ENCODE measurements at regions not wholly inside any gene's neighbourhood (a gene's known extent, or its start where the extent isn't known, plus 50 kb on each side); places are given as distances from the start of the nearest gene placed in this dataset.

DNA sequence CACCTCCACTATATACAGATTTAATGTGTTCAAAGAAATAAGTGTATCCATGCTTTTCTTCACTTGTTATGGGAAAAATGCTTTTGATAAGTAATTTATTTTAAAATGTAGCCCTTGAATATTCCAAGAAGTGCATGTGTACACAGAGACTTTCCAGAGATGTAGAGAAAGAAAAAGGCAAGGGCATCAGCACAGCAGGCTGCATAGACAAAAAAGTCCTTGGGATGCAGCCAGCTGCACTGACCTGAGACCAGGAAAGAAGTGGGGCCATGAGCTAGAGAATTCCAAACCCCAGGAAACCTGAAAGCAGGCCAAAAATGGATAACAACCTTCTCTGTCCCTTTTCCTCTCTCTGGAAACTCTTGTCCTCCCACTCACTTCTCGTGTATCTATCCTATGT lies 51.6 kb upstream of the PRDM8 start:
- Histone ChIP-seq H3K9me3 (no peaks in the 10 kb centered on the region), H3K4me3 (no peak overlapping the region), H3K36me3 (no peaks in the 10 kb centered on the region), H3K27me3 (no peaks in the 10 kb centered on the region), H3K4me1 (peaks cover 0 to 8% (median 0%) of the 10 kb centered on the region in 12 donors), H3K27ac (no peak overlapping the region)
- 76 to 85% (median 77%) methylated on average over 1 of the region's 1 CpG for WGBS, 4 donors
- intact Hi-C loops (cut with DNase I): no loop called here
- no peak for ATAC-seq
- no peak for DNase-seq
- TF ChIP-seq POLR2A (IDR thresholded peaks at IDR 0.05) (no peak), CTCF (IDR thresholded peaks at IDR 0.05) (no peak)

- Histone ChIP-seq H3K4me1 (peaks cover 0 to 9% (median 0%) of the 10 kb centered on the region in 12 donors), H3K27ac (no peak overlapping the region), H3K4me3 (no peak overlapping the region), H3K9me3 (no peaks in the 10 kb centered on the region), H3K36me3 (no peaks in the 10 kb centered on the region), H3K27me3 (no peaks in the 10 kb centered on the region)
- intact Hi-C loops (cut with DNase I): no loop called here
- no peak for DNase-seq
- ATAC-seq: no peak
- TF ChIP-seq POLR2A (IDR thresholded peaks at IDR 0.05) (no peak), CTCF (IDR thresholded peaks at IDR 0.05) (no peak)
These were observed 52.4 kb upstream of the PRDM8 start for GRCh38 chr4:80144676-80145470.

GRCh38 chr4:80143307-80143679 lies 54.0 kb upstream of the PRDM8 start:
- ATAC-seq (no peak), DNase-seq (no peak)
- intact Hi-C loops (cut with DNase I): no loop called here
- no peak overlapping the region for H3K4me3 ChIP-seq
- no peaks in the 10 kb centered on the region for H3K27me3 ChIP-seq
- no peak for TF ChIP-seq POLR2A (IDR thresholded peaks at IDR 0.05)
- 33 to 73% (median 64%) methylated on average over 1 of the region's 1 CpG for WGBS, 4 donors
- H3K36me3 ChIP-seq: no peaks in the 10 kb centered on the region
- no peaks in the 10 kb centered on the region for H3K9me3 ChIP-seq
- H3K27ac ChIP-seq: no peak overlapping the region
- H3K4me1 ChIP-seq: peaks cover 0 to 25% (median 0%) of the 10 kb centered on the region in 12 donors

GRCh38 chr4:80142394-80143306 lies 54.7 kb upstream of the PRDM8 start:
- DNase-seq (no peak), ATAC-seq (no peak)
- Histone ChIP-seq H3K4me3 (no peak overlapping the region), H3K27me3 (no peaks in the 10 kb centered on the region), H3K4me1 (peaks cover 0 to 30% (median 0%) of the 10 kb centered on the region in 12 donors), H3K36me3 (no peaks in the 10 kb centered on the region), H3K9me3 (no peaks in the 10 kb centered on the region), H3K27ac (no peak overlapping the region)
- intact Hi-C loops (cut with DNase I): no loop called here
- WGBS, 4 donors: 62 to 70% (median 67%) methylated on average over 4 of the region's 4 CpGs
- TF ChIP-seq POLR2A (IDR thresholded peaks at IDR 0.05) (no peak), CTCF (IDR thresholded peaks at IDR 0.05) (no peak)
